GM18526 (cell line): ENCODE measurements at regions not wholly inside any gene's neighbourhood (a gene's known extent, or its start where the extent isn't known, plus 50 kb on each side); places are given as distances from the start of the nearest gene placed in this dataset.

Experiments used
- POLR2A ChIP-seq: IDR thresholded peaks from 3 replicates; pipeline ENCODE4 v1.6.1; 2011; ENCODE audit not compliant: insufficient read length; ENCODE audit errors: extremely low read depth

- no peak for TF ChIP-seq POLR2A
Observed at GRCh38 chr2:64876137-64876647, 113.0 kb upstream of the SLC1A4 start.

- no peak for TF ChIP-seq POLR2A
Observed at GRCh38 chr2:64879745-64880144, 109.5 kb upstream of the SLC1A4 start.

DNA sequence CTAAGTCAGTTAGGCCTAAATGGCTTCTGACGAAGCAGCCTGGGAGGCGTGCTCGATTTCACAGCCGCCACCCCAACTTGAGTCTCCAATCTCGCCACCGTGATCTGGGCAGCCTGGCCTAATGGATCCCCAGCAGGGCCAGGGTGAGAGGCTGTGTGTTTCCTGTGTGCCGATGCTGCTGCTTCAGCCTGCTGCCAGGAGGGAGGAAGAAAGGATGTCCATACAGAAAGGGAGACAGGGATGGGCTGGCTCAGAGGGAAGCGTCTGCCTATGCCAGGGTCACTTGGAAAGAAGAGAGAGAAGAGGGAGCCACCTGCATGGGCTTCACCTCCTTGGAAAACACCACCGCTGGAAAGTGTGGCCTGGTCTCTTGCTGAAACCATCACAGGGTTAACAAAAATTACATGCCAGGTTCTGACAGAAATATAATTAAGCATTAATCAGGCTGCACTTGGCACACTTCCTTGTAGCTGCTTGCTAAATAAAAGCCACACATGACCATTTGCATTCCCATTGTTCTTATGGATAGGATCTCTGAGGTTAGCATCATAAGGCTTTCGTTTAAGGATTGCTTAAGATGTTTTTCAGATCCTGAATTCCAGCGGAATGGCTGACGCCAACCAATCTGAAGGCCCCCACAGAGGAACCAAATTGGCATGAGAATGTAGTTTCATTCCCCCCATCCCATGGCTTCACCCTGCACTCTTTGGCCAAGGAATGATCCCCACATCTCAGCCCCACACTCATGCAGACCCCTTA lies 108.8 kb upstream of the SLC1A4 start:
- no peak for TF ChIP-seq POLR2A

DNA sequence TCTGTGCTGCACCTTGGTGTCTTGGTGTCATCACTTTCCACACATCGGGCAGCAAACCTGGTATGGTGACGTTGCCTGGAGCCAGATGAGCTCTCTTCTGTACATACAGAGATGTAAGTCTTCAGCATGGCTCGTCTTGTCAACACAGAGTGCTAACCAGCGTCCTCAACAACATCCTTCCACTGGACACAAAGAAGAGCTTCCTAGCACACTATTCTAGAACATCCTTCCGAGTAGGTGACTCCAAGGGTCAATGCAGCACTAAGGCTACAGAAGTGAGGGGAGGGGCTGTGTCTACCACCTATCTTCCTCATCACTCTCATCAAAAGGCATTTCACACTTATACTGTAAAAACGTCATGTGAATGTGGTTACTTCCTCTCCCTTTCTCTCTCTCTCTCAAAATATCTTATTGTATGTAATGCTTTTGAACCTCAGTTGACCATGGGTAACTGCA lies 108.1 kb upstream of the SLC1A4 start:
- no peak for TF ChIP-seq POLR2A

DNA sequence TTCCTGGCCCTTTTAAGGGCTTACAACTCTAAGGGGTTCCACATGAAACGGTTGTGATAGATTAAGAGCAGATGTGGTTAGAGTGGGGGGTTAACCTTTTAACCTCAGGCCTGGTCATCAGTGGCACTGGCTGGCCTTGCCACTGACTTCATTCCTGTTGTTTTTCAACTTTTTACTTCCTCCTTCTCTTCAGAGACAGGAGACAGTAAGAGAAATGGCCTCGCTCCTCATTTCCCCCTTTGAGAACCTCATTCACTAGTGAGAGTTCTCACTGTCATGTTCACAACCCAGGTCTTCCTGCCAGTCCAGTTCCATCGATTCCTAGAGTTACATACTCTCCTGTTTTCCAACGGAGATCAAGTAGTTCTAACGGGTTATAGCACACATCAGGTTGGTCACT lies 101.6 kb upstream of the SLC1A4 start:
- no peak for TF ChIP-seq POLR2A

DNA sequence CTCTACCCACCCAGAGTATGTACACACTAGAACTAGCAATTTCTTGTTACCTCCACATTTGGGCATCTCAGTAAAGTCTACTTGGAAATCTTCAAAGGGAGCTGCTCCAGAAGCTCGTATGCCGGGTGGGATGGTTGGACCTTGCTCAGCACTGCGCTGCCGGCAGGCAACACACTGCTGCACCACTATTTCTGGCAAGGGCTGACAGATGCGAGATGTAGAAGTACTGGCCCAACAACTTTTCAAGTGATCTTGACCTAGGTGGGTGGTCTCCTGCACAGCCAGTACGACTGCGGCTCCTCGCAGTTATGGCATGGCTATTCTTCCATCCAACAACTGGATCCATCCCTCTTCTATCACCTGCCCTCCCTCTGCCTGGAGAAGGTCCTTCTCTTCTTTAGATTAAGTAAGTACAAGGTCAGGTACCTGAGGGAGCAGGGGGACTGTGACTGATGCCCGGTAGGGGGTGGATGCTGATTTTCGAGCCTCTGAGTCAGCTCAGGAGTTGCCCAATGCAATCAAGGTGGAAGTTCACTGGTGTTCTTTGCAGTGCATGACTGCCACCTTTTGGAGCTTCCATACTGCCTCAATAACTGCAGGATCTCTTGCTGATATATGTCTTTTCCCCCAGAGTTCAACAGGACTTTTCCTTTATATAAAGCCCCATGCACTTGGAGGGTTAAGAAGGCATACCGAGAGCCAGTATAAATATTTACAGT lies 100.4 kb upstream of the SLC1A4 start:
- TF ChIP-seq POLR2A: no peak

- TF ChIP-seq POLR2A: no peak
Observed at GRCh38 chr2:64889803-64890202, 99.4 kb upstream of the SLC1A4 start.

GRCh38 chr2:64899081-64899865 lies 89.9 kb upstream of the SLC1A4 start:
- no peak for TF ChIP-seq POLR2A

- TF ChIP-seq POLR2A: no peak
Observed at GRCh38 chr2:64904413-64905329, 84.5 kb upstream of the SLC1A4 start.

DNA sequence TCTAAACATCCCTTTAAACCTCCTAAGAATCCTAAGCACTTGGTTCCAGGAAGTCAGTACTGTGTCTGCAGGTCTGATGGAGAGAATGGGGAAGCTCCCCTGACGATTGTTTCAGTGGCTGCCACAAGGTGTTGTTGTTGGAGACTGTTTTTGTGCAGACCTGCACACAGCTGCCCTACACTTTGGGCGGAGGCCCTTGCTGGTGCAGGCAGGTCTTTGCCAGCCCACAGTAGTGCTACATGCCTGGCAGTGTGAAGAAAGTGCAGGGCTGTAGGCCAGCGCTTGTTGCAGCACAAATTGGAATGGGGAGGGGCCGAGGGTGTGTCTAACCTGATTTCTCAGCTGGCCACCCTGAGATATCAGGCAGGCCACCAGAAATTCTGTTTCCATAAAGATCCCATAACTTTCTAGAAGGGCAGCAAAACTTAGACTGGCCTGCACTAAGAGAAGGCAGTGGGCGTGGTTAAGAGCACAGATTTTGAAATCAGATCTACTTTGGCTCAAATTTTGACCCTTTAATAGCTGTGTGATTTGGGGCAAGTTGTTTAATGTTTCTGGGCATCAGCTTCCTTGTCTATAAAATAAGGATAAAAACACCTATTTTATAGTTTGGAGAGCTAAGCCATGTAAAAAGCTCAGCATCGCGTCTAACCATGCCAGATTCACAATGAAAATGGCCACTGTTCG lies 83.7 kb upstream of the SLC1A4 start:
- TF ChIP-seq POLR2A: no peak

- no peak for TF ChIP-seq POLR2A
Observed at GRCh38 chr2:64906853-64907536, 82.2 kb upstream of the SLC1A4 start.

DNA sequence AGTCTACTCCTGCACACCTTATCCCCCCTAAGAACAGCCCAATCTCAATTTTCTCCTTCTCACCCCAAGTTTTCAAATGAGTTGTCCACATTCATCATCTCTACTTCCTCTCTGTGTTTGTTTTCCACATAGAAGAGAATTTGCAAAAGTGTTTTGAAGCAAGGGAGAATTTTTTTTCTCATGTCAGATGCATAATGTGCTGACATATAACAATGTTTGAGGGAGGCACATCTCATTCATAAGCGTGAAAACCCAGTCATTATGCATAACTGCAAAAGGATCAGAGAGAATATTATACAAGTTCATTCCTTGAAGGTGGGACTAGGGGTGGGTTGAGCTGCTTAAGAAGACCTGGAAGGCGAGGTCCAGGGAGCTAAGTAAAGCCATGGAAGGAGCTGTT lies 80.8 kb upstream of the SLC1A4 start:
- TF ChIP-seq POLR2A: no peak

- no peak for TF ChIP-seq POLR2A
Observed at GRCh38 chr2:64910523-64910922, 78.7 kb upstream of the SLC1A4 start.
